H1 (cell line): ENCODE measurements at regions not wholly inside any gene's neighbourhood (a gene's known extent, or its start where the extent isn't known, plus 50 kb on each side); places are given as distances from the start of the nearest gene placed in this dataset.

ENCODE experiments used
- CTCF ChIA-PET: fragments of 300-600 bp; sonication (Branson Sonifier 250); formaldehyde crosslinking; loops from one replicate; lab custom pipeline; 2021; ENCODE audit not compliant: partially characterized antibody; lab: Charles Lee
- POLR2A ChIA-PET: fragments of 300-600 bp; sonication (Branson Sonifier 250); formaldehyde crosslinking; loops from one replicate; lab custom pipeline; 2021; ENCODE audit warnings: inconsistent platforms; ENCODE audit not compliant: partially characterized antibody; lab: Charles Lee
- DNase-seq, 2 experiments: peaks; one replicate each; pipeline versions ENCODE4 v3.0.0 to v3.0.0-alpha.2; 2010 to 2022; ENCODE audit warnings: low spot score in 2 of 2, low read depth in 1 of 2, mixed read lengths in 1 of 2
- FAIRE-seq: peaks from 2 replicates; lab custom pipeline; 2011; peaks lifted over from hg19 to GRCh38; lab: Jason Lieb, UNC
- H2AFZ ChIP-seq: 2 replicates; pipeline ENCODE4 v1.8.1; 2012; ENCODE audit warnings: low read length, inconsistent platforms
- H2AK5ac ChIP-seq: 2 replicates; pipeline ENCODE4 v1.6.1; 2013; ENCODE audit warnings: low read depth, low read length
- H2BK120ac ChIP-seq: replicated peaks from 2 replicates; pipeline ENCODE3; 2013; ENCODE audit warnings: low read depth, low read length, inconsistent platforms
- H2BK12ac ChIP-seq: 2 replicates; pipeline ENCODE4 v1.6.1; 2013; ENCODE audit warnings: low read depth, low read length
- H2BK15ac ChIP-seq: 2 replicates; pipeline ENCODE4 v1.6.1; 2013; ENCODE audit warnings: low read length
- H2BK20ac ChIP-seq: 2 replicates; pipeline ENCODE4 v1.6.1; 2013; ENCODE audit warnings: low read length
- H2BK5ac ChIP-seq: 2 replicates; pipeline ENCODE4 v1.6.1; 2013; ENCODE audit warnings: low read depth, low read length
- H3K14ac ChIP-seq: 2 replicates; pipeline ENCODE4 v1.6.1; 2013; ENCODE audit warnings: inconsistent platforms; ENCODE audit not compliant: insufficient read length
- H3K18ac ChIP-seq: 2 replicates; pipeline ENCODE4 v1.6.1; 2013; ENCODE audit warnings: low read length; ENCODE audit errors: extremely low read depth
- H3K23ac ChIP-seq: 2 replicates; pipeline ENCODE4 v1.6.1; 2013; ENCODE audit warnings: inconsistent platforms; ENCODE audit not compliant: insufficient read length
- H3K23me2 ChIP-seq: 2 replicates; pipeline ENCODE4 v1.6.1; 2013; ENCODE audit warnings: low read depth, low read length
- H3K27ac ChIP-seq: 2 replicates; pipeline ENCODE4 v1.6.1; 2011; ENCODE audit warnings: low read depth, low read length, inconsistent platforms
- H3K27me3 ChIP-seq, 4 experiments: replicated peaks in 1 of 4; 1 replicate in 1 of 4; 2 replicates in 3 of 4; pipeline versions ENCODE4 v1.6.1 to v1.8.1; 2011 to 2013; ENCODE audit warnings: low read length in 3 of 4, mild to moderate bottlenecking in 3 of 4, inconsistent platforms in 2 of 4, mixed read lengths in 2 of 4, moderate library complexity in 1 of 4; ENCODE audit not compliant: control insufficient read depth in 3 of 4, insufficient read depth in 3 of 4; ENCODE audit errors: extremely low read depth in 1 of 4
- H3K36me3 ChIP-seq, 4 experiments: 2 replicates each; pipeline versions ENCODE4 v1.6.1 to v1.8.1; 2011 to 2013; ENCODE audit warnings: mild to moderate bottlenecking in 4 of 4, low read length in 3 of 4, moderate library complexity in 2 of 4, control low read depth in 1 of 4, inconsistent platforms in 1 of 4; ENCODE audit not compliant: insufficient read depth in 4 of 4, control insufficient read depth in 2 of 4
- H3K4ac ChIP-seq: replicated peaks from 2 replicates; pipeline ENCODE3; 2013; ENCODE audit warnings: low read length, low read depth, mixed read lengths, inconsistent platforms; ENCODE audit not compliant: insufficient read length
- H3K4me1 ChIP-seq, 4 experiments: replicated peaks in 1 of 4; 1 replicate in 1 of 4; 2 replicates in 3 of 4; pipeline versions ENCODE4 v1.6.1 to v1.8.1; 2011 to 2013; ENCODE audit warnings: low read length in 3 of 4, inconsistent platforms in 2 of 4, mixed read lengths in 1 of 4; ENCODE audit not compliant: insufficient read depth in 4 of 4, control insufficient read depth in 3 of 4
- H3K4me2 ChIP-seq, 2 experiments: 2 replicates each; pipeline versions ENCODE4 v1.6.1 to v1.8.1; 2011 to 2013; ENCODE audit warnings: low read depth in 2 of 2, low read length in 2 of 2, control low read depth in 1 of 2, inconsistent platforms in 1 of 2, mild to moderate bottlenecking in 1 of 2; ENCODE audit not compliant: insufficient read depth in 1 of 2
- H3K4me3 ChIP-seq, 4 experiments: fragments of 200-600, 300-600 bp in 1 of 4; sonication (generic), shearing (Covaris generic), sonication (Bioruptor Twin) in 1 of 4; 2 replicates each; pipeline versions ENCODE4 v1.5.1 to v1.8.1; 2011 to 2016; ENCODE audit warnings: low read length in 4 of 4, low read depth in 3 of 4, control low read depth in 2 of 4, inconsistent platforms in 2 of 4, mild to moderate bottlenecking in 2 of 4, mixed read lengths in 1 of 4, moderate library complexity in 1 of 4; ENCODE audit not compliant: insufficient read depth in 2 of 4; ENCODE audit errors: extremely low read depth in 1 of 4
- H3K56ac ChIP-seq: replicated peaks from 2 replicates; pipeline ENCODE3; 2013; ENCODE audit warnings: low read depth, mild to moderate bottlenecking, mixed read lengths, low read length, inconsistent platforms; ENCODE audit not compliant: insufficient read length
- H3K79me1 ChIP-seq: 2 replicates; pipeline ENCODE4 v1.6.1; 2013; ENCODE audit warnings: low read depth, low read length, control low read depth
- H3K79me2 ChIP-seq, 2 experiments: 2 replicates each; pipeline versions ENCODE4 v1.6.1 to v1.8.1; 2012 to 2013; ENCODE audit warnings: low read length in 2 of 2, mild to moderate bottlenecking in 2 of 2, inconsistent platforms in 1 of 2; ENCODE audit not compliant: insufficient read depth in 2 of 2, control insufficient read depth in 1 of 2
- H3K9ac ChIP-seq, 4 experiments: replicated peaks in 1 of 4; 1 replicate in 1 of 4; 2 replicates in 3 of 4; pipeline versions ENCODE4 v1.6.1 to v1.8.1; 2011 to 2013; ENCODE audit warnings: low read depth in 3 of 4, low read length in 3 of 4, control low read depth in 2 of 4, mild to moderate bottlenecking in 2 of 4, moderate library complexity in 2 of 4, inconsistent platforms in 1 of 4; ENCODE audit errors: extremely low read depth in 1 of 4
- H3K9me3 ChIP-seq, 2 experiments: 2 replicates each; pipeline versions ENCODE4 v1.6.1 to v1.8.1; 2012 to 2013; ENCODE audit warnings: mild to moderate bottlenecking in 2 of 2, moderate library complexity in 2 of 2, control low read depth in 1 of 2, inconsistent platforms in 1 of 2, low read depth in 1 of 2, low read length in 1 of 2, mixed read lengths in 1 of 2; ENCODE audit not compliant: insufficient read depth in 2 of 2
- H4K20me1 ChIP-seq, 2 experiments: replicated peaks in 1 of 2; 2 replicates each; pipeline versions ENCODE3 to v1.8.1; 2011 to 2013; ENCODE audit warnings: inconsistent platforms in 2 of 2, low read length in 2 of 2, mild to moderate bottlenecking in 1 of 2; ENCODE audit not compliant: insufficient read depth in 2 of 2, control insufficient read depth in 1 of 2
- H4K5ac ChIP-seq: 2 replicates; pipeline ENCODE4 v1.6.1; 2013; ENCODE audit warnings: low read length, low read depth, mixed read lengths, inconsistent platforms; ENCODE audit not compliant: insufficient read length
- H4K8ac ChIP-seq: 2 replicates; pipeline ENCODE4 v1.8.0; 2013; ENCODE audit warnings: mild to moderate bottlenecking, moderate library complexity, low read length, inconsistent platforms; ENCODE audit not compliant: insufficient read depth; ENCODE audit errors: extremely low read depth
- H4K91ac ChIP-seq: replicated peaks from 2 replicates; pipeline ENCODE3; 2013; ENCODE audit warnings: low read length, mixed read lengths, inconsistent platforms; ENCODE audit not compliant: insufficient read length
- BACH1 ChIP-seq: IDR thresholded peaks from 2 replicates; pipeline ENCODE4 v1.6.1; 2012; ENCODE audit warnings: low read length, improper control_type of control experiment
- POLR2A ChIP-seq, 2 experiments: IDR thresholded peaks; 1 replicate in 1 of 2; 2 replicates in 1 of 2; pipeline ENCODE4 v1.6.1; 2011; ENCODE audit warnings: low read depth in 2 of 2, low read length in 2 of 2, mild to moderate bottlenecking in 2 of 2; ENCODE audit errors: control extremely low read depth in 1 of 2
- POU5F1 ChIP-seq: IDR thresholded peaks from 2 replicates; pipeline ENCODE4 v1.6.1; 2011; ENCODE audit warnings: low read depth, mild to moderate bottlenecking, low read length, moderate library complexity
- SP1 ChIP-seq: IDR thresholded peaks from 2 replicates; pipeline ENCODE4 v1.6.1; 2011; ENCODE audit warnings: low read depth, low read length
- SP2 ChIP-seq: IDR thresholded peaks from 2 replicates; pipeline ENCODE4 v1.6.1; 2012; ENCODE audit warnings: mild to moderate bottlenecking, low read length, inconsistent platforms
- SP4 ChIP-seq: IDR thresholded peaks from 2 replicates; pipeline ENCODE4 v1.6.1; 2012; ENCODE audit warnings: low read length, inconsistent platforms

DNA sequence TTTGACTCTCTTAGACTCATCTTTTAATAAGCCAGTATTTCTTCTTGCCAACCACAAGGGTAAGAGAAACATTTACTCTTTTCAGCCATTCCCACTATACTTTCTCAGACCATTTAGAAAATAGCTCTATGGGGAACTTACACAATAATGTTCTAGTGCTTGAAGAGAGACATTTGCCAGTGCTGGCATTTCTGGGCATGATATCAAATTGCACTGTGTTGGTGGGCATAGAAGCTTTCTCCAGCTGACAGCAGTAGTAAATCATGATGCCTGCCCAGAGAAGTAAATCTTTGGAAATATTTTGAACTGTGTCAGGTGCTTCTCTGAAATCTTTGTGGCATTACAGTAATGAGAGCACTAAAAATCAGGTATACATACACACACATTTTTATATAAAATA is 346.6 kb downstream of the CBLN2 start:
- Histone ChIP-seq H3K23ac (no peak overlapping the region), H3K27me3 (no peaks in the 10 kb centered on the region), H2BK20ac (no peak overlapping the region), H4K8ac (no peak overlapping the region), H4K91ac (no peak overlapping the region), H4K5ac (no peak overlapping the region), H3K18ac (no peak overlapping the region), H3K36me3 (no peaks in the 10 kb centered on the region), H2BK5ac (no peak overlapping the region), H2BK120ac (no peak overlapping the region), H3K14ac (no peak overlapping the region), H2BK12ac (no peak overlapping the region), H3K4me1 (no peaks in the 10 kb centered on the region), H3K4ac (no peak overlapping the region), H3K27ac (no peak overlapping the region), H3K4me2 (no peak overlapping the region), H3K56ac (no peak overlapping the region), H3K4me3 (no peak overlapping the region), H2AK5ac (no peak overlapping the region), H2AFZ (no peak overlapping the region), H3K9me3 (peaks cover 42 to 46% of the 10 kb centered on the region in 2 experiments), H3K23me2 (no peaks in the 10 kb centered on the region), H3K79me2 (no peaks in the 10 kb centered on the region), H3K9ac (no peak overlapping the region), H2BK15ac (no peak overlapping the region), H3K79me1 (no peaks in the 10 kb centered on the region), H4K20me1 (no peaks in the 10 kb centered on the region)
- TF ChIP-seq SP4 (no peak), POLR2A (IDR thresholded peaks at IDR 0.05; ENCODE audit: control extremely low read depth in 1 of 2, low read depth in 2 of 2, low read length in 2 of 2) (no peak), BACH1 (no peak), SP1 (no peak), SP2 (no peak), POU5F1 (no peak)
- FAIRE-seq (no peak), DNase-seq (no peak)
- ChIA-PET CTCF (no interaction called here), POLR2A (no interaction called here)
